Uterus (tissue), 2 donors: ENCODE measurements at regions not wholly inside any gene's neighbourhood (a gene's known extent, or its start where the extent isn't known, plus 50 kb on each side); places are given as distances from the start of the nearest gene placed in this dataset.

Source experiments
- POLR2A ChIP-seq, 2 donors: fragments of 450-650 bp; IDR thresholded peaks; one replicate each; pipeline ENCODE4 v1.6.1; 2016; ENCODE audit warnings: antibody characterized with exemption in 2 of 2, mild to moderate bottlenecking in 1 of 2, moderate library complexity in 1 of 2
- TF ChIP-seq, protein P1 (sequence below), 4 experiments: fragments of 200-600 bp in 2 of 4; fragments of 450-650 bp in 2 of 4; sonication (generic) in 2 of 4; IDR thresholded peaks; one replicate each; pipeline ENCODE4 v1.5.1; 2016 to 2019; ENCODE audit warnings: antibody characterized with exemption in 4 of 4, mild to moderate bottlenecking in 2 of 4, moderate library complexity in 1 of 4

DNA sequence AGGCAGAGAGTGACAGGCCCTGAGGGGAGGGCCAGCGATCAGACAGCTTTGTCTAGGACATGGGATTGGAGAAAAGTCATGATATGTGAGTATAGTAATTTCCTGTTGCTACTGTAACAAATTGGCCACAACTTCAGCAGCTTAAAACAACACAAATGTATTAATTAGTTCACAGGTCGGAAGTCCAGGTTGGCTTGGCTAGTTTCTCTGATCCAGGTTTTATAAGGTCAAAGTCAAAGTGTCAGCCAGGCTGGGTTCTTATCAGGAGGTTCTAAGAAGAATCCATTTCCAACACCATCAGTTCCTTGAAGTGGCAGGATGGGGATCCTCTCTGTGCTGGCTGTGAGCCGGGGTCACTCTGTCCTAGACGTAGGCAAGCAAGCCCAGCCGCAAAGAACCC, 76.2 kb upstream of the SEC14L1 start:
- no peak for TF ChIP-seq POLR2A (IDR thresholded peaks at IDR 0.05)
- TF ChIP-seq, protein P1, sequence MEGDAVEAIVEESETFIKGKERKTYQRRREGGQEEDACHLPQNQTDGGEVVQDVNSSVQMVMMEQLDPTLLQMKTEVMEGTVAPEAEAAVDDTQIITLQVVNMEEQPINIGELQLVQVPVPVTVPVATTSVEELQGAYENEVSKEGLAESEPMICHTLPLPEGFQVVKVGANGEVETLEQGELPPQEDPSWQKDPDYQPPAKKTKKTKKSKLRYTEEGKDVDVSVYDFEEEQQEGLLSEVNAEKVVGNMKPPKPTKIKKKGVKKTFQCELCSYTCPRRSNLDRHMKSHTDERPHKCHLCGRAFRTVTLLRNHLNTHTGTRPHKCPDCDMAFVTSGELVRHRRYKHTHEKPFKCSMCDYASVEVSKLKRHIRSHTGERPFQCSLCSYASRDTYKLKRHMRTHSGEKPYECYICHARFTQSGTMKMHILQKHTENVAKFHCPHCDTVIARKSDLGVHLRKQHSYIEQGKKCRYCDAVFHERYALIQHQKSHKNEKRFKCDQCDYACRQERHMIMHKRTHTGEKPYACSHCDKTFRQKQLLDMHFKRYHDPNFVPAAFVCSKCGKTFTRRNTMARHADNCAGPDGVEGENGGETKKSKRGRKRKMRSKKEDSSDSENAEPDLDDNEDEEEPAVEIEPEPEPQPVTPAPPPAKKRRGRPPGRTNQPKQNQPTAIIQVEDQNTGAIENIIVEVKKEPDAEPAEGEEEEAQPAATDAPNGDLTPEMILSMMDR (IDR thresholded peaks at IDR 0.05) = no peak
